Daoy (cell line): ENCODE measurements at regions not wholly inside any gene's neighbourhood (a gene's known extent, or its start where the extent isn't known, plus 50 kb on each side); places are given as distances from the start of the nearest gene placed in this dataset.
A peak's percentile ranks its signal among the peaks of the same experiment; 100 is the strongest.
"Not testable (repeated sequence)": the region's sequence is repeated elsewhere in the genome, so short reads cannot be mapped to it uniquely, and the experiment has no call there.

ENCODE experiments used
- DNase-seq: peaks from one replicate; pipeline ENCODE4 v3.0.0-alpha.2; 2015; ENCODE audit warnings: low read depth

GRCh38 chr2:111616651-111617218, 267.3 kb downstream of the ANAPC1 start:
- no peak for DNase-seq

DNA sequence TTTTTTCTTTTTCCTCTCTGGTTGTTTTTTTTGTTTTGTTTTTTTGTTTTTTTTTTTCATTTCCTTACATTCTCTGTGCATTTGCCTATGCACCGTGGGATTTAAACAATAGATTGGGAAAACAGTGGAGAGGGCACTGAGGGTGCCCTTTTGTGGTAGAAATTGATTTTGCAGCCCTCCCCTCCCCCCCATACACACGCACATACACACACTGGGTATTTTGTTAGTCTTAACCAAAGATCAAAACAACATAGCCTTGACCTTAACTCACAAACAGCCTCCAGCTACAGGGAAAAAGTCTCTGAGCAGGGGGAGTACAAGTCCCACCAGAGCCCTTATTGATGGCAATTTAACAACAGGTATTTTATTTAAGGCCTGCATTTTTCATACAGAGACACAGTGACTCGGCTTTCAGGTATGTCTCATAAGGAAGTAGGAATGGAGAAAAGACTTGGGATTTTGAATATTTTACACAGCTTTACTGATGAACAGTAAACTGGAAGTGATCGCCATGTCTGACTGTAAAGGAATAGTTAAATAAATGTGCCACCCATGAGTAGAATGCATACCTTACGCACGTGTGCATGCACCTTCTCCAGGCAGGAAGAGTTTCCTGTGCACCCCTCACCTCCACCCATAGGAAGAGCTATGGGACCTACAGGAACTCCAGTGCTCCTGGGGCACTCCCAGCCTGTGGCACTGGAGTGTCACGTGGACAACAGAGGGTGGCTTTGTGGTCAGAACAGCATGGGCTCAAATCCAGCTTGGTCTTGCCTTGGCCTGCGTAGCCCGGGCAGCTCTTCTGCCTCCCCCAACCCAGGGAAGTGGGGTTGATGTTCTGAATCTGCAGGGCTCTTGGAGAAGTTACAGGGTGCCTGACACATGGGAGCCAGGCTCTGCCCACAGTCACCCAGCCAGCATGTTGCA, 266.4 kb downstream of the ANAPC1 start:
- peak; percentile 11 for DNase-seq

DNA sequence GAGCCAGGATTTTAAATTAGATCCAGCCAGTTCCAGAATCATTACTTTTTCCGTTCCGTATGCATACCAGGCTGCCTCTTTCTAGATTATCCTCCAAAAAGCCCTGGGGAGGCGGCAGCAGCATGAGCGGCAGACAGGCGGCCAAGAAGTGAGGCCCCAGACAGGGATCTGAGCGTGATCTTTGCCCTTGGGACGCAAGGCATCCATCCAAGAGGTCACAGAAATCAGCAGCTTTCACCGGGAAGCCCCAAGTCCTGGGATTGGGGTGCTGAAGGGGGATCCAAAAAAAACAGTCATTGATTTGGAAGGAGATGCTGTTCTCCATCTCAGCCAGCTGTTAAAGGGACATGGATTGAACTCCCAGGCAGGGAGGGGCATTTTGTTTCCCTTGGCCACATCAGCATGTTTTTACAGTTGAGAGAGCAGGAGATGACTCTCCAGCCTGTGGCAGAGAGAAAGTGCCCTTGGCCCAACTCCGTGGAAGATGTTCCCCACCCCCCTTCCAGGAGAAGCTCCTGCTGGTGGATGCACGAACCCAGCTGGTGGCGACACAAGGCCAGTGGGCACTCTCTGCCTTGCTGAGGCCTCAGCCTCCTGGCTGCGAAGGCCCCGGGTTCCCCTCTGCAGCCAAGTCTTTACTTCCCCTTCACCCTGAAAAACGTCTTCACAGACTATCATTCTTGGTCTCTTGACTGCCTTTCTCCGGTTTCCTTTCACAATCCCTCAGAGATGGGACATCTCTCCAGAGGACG, 265.6 kb downstream of the ANAPC1 start:
- DNase-seq, result no peak

DNA sequence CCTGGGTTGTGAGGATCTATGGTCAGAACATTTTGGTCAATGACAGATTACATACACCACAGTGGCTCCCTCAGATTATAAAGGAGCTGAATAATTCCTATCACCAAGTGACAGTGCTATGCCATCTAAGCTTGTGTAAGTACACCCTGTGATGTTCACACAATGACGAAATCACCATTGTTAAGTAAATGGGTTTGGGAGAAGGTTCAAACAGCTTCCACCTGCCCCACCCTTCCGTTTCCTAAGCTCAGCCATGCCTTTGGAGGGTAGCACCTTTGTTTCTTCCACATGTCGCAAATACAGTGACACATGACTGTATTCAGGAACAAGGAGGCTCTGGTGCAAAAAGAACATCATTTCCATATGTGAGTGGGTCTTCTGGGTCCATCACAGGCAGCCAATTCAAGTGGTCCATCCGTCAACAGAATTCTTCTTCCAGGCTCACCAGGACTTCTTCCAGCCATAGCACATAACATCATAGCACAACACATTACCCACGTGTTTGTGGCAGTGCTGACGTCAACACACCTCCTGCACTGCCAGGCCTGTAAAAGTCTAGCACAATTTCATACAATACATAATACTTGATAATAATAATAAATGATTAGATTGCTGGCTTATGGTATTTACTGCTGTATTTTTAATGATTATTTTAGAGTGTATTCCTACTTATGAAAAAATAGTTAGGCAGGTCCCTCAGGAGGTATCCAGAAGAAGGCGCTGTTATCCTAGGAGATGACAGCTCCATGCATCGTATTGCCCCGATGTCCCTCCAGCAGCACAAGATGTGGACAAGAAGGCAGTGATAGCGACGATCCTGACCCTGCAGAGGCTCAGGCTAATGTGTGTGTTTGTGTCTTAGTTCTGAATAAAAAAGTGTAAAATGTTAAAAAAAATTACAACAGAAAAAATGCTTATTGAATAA, 264.8 kb downstream of the ANAPC1 start:
- no peak for DNase-seq

DNA sequence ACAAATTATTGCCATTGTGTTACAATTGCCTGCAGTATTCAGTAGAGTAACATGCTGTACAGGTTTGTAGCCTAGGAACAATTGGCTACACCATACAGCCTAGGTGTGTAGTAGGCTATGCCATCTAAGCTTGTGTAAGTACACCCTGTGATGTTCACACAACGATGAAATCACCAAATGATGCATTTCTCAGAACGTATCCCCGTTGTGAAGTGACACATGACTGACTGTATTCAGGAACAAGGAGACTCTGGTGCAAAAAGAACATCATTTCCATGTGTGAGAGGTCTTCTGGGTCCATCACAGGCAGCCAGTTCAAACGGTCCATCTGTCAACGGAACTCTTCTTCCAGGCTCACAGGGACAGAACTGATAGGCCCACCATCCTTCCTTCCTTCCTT, 263.7 kb downstream of the ANAPC1 start:
- DNase-seq, result no peak

DNA sequence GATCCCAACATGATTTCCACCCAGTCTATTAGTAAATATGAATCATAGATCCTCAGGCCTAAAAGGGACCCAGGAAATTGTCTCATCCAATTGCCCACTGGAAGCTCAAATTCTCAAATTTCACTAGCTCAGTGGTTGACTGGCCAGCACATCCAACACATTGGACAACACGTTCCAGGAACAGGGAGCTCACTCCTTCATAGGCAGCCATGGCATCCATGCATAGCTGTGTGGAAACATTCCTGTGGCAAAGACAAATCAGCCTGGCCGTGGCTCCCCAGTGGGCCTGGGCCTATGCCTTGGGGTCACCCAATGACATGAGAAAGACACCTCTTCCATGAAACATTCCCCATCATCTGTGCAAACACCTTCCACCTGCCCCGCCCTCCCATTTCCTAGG, 261.1 kb downstream of the ANAPC1 start:
- DNase-seq, result no peak

DNA sequence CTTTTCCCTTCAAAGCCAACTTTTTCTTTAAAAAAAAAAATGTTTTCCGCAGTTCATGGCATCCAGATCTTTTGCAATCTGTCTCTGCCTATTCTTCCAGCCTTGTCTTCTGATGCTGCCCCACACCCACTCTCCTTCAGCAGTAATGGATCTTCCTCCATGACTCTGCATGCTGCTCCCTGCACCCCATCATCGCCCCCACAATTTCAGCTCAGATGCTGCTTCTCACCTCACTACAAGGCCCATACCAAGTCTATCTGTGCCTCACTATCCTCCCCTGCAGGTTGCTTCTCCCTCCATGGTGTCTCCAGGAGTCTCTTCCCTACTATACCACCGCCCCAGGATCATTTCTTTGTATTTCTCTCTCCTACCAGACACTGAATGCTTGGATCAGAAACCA, 260.6 kb downstream of the ANAPC1 start:
- DNase-seq, result no peak

DNA sequence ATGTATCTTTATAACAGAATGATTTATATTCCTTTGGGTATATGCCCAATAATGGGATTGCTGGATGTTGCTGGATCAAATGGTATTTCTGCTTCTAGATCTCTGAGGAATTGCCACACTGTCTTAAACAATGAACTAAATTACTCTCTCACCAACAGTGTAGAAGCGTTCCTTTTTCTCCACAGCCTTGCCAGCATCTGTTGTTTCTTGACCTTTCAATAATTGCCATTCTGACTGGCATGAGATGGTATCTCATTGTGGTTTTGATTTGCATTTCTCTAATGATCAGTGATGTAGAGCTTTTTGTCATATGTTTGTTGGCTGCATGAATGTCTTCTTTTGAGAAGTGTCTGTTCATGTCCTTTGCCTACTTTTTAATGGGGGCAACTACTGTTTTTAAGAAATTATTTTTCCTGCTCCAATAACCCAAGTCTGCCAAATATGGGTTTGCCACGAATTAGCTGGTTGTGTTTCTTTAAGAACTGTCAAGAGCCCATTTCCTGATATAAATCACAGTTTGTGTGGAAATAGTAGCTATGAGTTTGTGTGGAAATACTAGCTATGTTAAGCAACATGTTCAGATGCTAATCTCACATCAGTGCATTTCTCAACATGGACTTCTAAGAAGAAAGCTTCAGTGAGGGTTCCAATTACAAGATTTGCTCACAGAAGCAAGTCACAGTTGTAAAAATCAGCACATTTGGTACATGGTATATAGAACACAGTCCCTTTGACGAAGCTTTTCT, 259.4 kb downstream of the ANAPC1 start:
- no peak for DNase-seq

- DNase-seq, result not testable (repeated sequence)
These were observed 258.8 kb downstream of the ANAPC1 start for GRCh38 chr2:111625157-111625537.

DNA sequence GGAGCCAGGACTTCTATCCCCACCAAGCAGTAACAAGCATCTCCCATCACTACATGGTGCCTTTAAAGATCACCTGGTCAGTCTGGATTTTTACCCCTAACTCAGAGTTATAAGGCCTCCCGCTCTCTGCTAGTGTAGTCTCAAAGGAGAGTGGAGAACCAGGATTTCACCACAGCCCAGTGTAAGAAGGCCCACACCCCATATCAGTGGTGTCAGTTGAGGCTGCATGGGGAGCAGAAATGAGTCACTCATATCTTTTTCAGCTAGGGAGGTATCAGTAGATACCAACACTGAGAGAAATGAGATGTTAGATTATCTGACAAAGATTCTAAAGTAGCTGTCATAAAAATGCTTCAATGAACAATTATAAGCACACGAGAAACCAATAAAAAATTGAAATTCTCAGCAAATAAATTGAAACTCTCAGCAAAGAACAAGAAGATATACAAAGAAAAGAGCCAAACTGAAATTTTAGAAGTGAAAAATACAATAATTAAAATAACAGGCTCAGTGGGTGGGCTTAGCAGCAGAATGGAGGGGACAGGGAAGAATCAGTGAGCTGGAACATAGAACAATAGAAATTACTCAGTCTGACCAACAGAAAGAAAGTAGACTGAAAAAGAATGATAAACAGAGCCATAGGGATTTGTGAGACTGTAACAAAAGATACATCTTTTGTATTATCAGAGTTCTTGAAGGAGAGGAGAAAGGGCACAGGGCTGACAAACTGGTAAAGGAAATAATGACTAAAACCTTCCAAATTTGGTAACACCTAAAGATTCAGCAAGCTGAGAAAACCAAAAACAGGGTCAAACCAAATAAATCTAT, 257.7 kb downstream of the ANAPC1 start:
- DNase-seq, result no peak

DNA sequence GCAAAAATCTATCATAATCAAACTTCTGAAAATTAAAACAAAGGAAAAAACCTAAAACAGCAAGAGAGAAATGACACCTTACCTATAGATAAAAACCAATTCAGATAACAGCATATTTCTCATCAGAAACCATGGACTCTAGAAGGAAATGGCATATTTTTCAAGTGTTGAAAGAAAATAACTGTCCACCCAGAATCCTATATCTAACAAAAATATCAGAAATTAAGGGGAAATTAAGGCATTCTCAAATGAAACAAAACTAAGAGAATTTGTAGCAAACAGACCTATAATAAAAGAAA, 257.2 kb downstream of the ANAPC1 start:
- DNase-seq, result no peak

DNA sequence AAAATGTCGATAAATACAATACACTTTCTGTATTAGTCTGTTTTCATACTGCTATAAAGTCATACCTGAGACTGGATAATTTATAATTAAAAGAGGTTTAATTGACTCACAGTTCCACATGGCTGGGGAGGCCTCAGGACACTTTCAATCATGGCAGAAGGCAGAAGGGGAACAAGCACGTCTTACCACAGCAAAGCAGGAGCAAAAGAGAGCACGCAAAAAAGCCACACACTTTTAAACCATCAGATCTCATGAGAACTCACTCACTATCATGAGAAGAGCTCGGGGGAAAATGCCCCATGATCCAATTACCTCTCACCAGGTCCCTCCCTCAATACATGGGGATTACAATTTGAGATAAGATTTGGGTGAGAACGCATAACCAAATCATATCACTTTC, 256.7 kb downstream of the ANAPC1 start:
- DNase-seq, result no peak

- no peak for DNase-seq
These were observed 255.8 kb downstream of the ANAPC1 start for GRCh38 chr2:111628221-111628620.

- no peak for DNase-seq
These were observed 254.0 kb downstream of the ANAPC1 start for GRCh38 chr2:111629983-111630382.

DNA sequence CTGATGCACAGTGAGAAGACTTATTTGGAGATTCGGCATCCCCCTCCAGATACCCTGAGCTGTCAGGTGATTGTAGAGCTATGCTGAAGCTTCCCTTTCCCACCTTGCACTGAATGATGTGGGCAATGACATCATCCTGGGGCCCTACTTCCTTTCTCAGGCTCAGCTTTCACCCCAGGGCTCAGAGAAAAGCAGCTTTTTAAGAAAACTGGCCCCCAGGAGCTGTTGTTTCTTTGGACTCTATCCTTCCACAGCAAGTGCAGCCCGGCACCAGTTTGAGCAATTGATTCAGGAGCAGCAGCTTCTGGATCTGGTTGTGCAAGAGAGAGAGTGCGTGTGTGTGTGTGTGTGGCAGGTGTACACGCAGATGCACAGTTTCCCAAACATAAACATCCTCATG, 251.3 kb downstream of the ANAPC1 start:
- DNase-seq, result peak; percentile 28

DNA sequence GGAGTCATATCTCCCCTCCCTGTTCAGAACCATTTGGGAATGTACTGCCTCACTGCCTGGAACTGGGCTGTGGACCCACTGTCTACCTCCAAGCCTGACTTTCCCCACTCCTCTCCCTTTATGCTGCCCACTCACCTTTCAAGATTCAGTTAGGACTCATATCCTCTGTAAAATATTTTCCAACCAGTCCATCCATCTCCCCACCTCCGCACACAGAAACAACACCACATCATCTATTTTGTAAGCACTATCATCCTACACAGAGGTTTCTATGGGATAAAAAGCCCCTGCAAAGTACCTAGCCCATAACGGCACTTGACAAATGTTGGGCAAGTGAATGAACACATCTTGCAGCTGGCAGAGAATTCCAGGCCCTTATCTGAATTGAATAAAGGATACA, 250.8 kb downstream of the ANAPC1 start:
- no peak for DNase-seq

- no peak for DNase-seq
These were observed 250.3 kb downstream of the ANAPC1 start for GRCh38 chr2:111633643-111634042.

DNA sequence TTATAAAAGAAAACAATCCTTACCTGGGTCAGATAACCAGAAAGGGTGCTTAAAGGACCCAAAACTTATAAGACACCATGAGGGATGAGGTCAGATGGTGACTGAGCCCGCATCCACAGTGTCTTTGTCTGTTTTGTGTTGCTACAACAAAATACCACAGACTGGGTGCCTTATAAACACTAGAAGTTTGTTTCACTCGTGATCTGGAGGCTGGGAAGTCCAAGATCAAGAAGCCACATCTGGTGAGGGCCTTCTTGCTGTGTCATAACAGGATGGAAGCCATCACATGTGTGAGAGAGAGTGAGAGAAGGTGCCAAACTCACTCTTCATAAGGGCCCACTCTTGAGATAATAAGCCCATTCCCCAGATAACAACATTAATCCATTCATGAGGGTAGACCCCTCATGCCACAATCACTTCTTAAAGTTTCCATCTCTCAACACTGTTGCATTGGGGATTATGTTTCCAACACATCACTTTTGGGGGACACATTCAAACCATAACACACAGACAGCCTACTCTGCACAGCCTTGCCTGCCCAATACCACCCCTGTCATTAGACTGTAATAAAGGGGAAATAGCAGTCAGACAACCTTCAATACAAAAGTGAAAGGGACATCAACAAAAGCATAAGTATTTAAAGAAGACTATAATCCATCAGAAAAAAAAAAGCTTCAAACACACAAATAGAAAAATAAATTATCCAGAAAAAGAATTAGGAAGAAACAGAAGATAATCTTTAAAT, 249.8 kb downstream of the ANAPC1 start:
- DNase-seq, result no peak

DNA sequence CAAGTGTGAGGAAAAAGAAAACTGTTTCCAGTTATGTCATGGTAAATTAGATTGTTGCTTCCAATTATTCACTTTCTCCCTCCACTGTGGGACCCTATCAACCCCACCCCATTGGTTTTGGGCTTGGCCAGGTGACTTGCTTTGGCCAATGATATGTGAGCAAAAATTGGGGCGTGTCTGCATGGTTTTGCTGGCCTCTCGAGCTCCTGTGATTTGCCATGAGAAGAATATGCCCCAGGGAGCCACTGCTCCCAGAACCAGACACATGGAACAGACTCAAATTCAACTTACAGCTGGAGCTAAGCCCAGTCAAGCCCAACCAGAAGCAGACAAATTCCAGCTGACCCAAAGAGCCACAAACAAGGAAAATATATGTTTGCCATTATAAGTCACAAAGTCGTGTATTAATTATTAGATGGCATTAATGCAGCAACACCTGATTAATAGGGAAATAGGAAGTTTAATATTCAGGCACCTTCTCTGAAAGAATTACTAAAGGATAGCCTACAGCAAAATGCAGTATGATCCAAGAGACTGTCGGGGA, 248.9 kb downstream of the ANAPC1 start:
- no peak for DNase-seq
